IMR-90 (cell line): ENCODE measurements at regions not wholly inside any gene's neighbourhood (a gene's known extent, or its start where the extent isn't known, plus 50 kb on each side); places are given as distances from the start of the nearest gene placed in this dataset.

Source experiments
- BHLHE40 ChIP-seq: fragments of 150-350 bp; IDR thresholded peaks from 2 replicates; pipeline ENCODE4 v1.6.1; 2016; ENCODE audit warnings: mild to moderate bottlenecking, low read depth, low read length
- CTCF ChIP-seq: conservative IDR thresholded peaks from 2 replicates; pipeline ENCODE4 v1.5.1; 2012; ENCODE audit warnings: mild to moderate bottlenecking, low read depth, low read length, improper control_type of control experiment
- MAFK ChIP-seq: IDR thresholded peaks from 2 replicates; pipeline ENCODE4 v1.6.1; 2012; ENCODE audit warnings: low read depth, low read length, improper control_type of control experiment
- POLR2A ChIP-seq: IDR thresholded peaks from 2 replicates; pipeline ENCODE4 v1.6.1; 2012; ENCODE audit warnings: mild to moderate bottlenecking, low read depth, low read length

GRCh38 chr18:40452599-40452998 is 1502.4 kb upstream of the PIK3C3 start:
- TF ChIP-seq CTCF (no peak), MAFK (no peak), BHLHE40 (no peak), POLR2A (no peak)
